SJCRH30 (cell line): ENCODE measurements at regions not wholly inside any gene's neighbourhood (a gene's known extent, or its start where the extent isn't known, plus 50 kb on each side); places are given as distances from the start of the nearest gene placed in this dataset.
A peak's percentile ranks its signal among the peaks of the same experiment; 100 is the strongest.

ENCODE experiments used
- DNase-seq, 2 experiments: peaks; one replicate each; pipeline ENCODE4 v3.0.0-alpha.2; 2015 to 2020
- H3K27ac ChIP-seq: fragments of 250-450 bp; sonication (Bioruptor Pico); 2 replicates; pipeline ENCODE4 v1.5.1; 2020; ENCODE audit warnings: mild to moderate bottlenecking, moderate library complexity
- H3K27me3 ChIP-seq: fragments of 250-450 bp; sonication (Bioruptor Pico); 2 replicates; pipeline ENCODE4 v1.5.1; 2020; ENCODE audit warnings: mild to moderate bottlenecking, moderate library complexity
- H3K36me3 ChIP-seq: fragments of 250-450 bp; sonication (Bioruptor Pico); 2 replicates; pipeline ENCODE4 v1.5.1; 2020; ENCODE audit warnings: mild to moderate bottlenecking, moderate library complexity
- H3K4me1 ChIP-seq: fragments of 250-450 bp; sonication (Bioruptor Pico); 2 replicates; pipeline ENCODE4 v1.5.1; 2020; ENCODE audit warnings: mild to moderate bottlenecking, moderate library complexity
- H3K4me3 ChIP-seq: fragments of 250-450 bp; sonication (Bioruptor Pico); 2 replicates; pipeline ENCODE4 v1.5.1; 2020; ENCODE audit warnings: mild to moderate bottlenecking, moderate library complexity
- H3K9me3 ChIP-seq: fragments of 250-450 bp; sonication (Bioruptor Pico); replicated peaks from 2 replicates; pipeline ENCODE4 v1.5.1; 2020; ENCODE audit warnings: mild to moderate bottlenecking, moderate library complexity

DNA sequence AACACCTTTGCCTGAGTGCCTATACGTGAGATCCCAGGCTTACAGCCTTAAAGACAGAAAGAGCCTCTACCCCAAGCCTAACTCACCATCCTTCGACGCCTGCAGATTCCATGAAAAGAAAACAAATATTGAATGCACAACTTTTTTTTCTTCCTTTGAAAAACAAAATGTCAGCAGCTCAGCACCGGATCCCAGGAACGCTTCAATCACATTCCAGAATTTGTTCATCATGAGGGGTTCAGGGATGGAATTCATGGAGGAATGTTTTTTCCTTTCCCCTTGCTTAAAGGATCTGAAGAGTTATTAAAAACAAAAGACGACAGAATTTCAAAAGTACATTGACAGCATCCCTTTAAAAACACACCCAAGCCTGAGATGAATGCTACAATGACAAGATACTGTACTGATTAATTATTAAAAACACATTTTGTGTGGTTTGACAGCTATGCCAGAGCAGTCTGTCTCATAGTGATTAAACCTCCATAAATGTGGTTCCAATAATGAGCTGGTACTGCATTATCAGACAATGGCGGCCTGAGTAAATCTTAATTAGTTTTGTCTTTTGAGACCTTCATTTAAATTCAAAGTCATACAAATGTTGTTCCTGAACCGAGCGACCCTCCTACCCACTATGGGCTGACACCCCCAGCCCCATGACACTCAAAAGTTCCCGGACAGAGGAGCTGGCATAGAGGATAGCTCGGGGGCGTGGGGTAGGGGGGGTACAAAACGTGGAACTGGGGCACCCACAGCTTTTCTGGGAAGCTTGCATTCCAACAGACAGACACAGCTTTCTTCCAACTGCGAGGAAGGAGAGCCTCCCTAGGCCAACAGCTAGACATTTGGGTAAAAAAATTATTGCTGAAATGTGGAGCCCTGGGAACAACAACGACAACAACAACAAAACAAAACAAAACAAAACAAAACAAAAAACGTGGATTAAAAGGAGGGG is 227.5 kb downstream of the TTC32 start:
- no peak for DNase-seq
- Histone ChIP-seq H3K36me3 (no peaks in the 10 kb centered on the region), H3K27ac (no peak overlapping the region), H3K4me3 (no peak overlapping the region), H3K27me3 (no peaks in the 10 kb centered on the region), H3K4me1 (peaks cover 26% of the 10 kb centered on the region), H3K9me3 (no peaks in the 10 kb centered on the region)

DNA sequence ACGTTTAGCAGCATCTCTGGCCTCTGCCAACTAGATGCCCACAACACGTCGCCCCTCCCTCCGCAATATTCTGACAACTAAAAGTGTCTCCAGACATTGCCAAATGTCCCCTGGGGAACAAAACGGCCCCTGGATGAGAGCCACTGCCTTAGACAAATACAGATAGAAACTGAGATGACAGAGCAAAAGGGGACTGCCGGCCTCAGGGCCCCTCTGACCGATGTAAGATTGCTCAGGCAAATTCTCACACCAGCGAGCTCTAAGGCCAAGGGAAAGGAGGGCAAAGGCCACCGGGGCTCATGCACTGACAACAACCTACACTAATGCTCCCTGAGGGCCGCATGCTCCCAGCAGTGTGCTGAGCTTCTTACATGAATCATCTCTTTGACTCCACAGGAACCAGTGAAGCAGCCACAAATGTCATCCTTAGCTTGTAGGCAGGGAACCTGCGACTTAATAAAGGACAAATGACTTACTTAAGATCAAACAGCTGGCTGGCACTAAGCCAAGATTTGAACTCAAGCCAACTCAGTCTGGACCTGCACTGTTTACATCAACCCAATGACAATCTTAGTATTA is 228.5 kb downstream of the TTC32 start:
- Histone ChIP-seq H3K27me3 (no peaks in the 10 kb centered on the region), H3K4me1 (peaks cover 33% of the 10 kb centered on the region), H3K27ac (no peak overlapping the region), H3K36me3 (no peaks in the 10 kb centered on the region), H3K4me3 (no peak overlapping the region), H3K9me3 (no peaks in the 10 kb centered on the region)
- peak; percentile 43 to 66 for DNase-seq

DNA sequence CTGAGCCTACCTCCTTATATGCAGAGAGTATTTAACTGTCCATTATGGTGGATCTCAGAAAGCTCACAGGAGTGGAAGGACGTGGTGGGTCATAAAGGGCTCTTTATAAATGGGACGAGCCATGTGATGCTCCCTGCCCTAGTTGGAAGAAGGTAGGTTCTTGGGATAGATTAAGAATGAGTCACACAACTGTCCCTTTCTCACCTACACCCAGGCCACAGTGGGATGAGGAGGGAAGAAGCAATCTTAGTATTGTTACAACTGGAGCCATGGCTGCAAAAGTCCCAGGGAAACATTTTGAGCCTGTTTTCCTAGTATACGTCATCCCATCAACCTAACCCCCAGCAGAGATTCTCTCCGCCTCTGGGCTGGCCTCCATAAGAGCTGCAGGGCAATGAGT is 229.9 kb downstream of the TTC32 start:
- H3K4me3 ChIP-seq, result no peak overlapping the region
- H3K9me3 ChIP-seq, result no peaks in the 10 kb centered on the region
- H3K27ac ChIP-seq, result no peak overlapping the region
- H3K36me3 ChIP-seq, result no peaks in the 10 kb centered on the region
- H3K27me3 ChIP-seq, result no peaks in the 10 kb centered on the region
- peaks cover 45% of the 10 kb centered on the region for H3K4me1 ChIP-seq
- no peak for DNase-seq

GRCh38 chr2:19671311-19671710 is 230.5 kb downstream of the TTC32 start:
- H3K27ac ChIP-seq, result no peak overlapping the region
- no peak overlapping the region for H3K4me3 ChIP-seq
- no peaks in the 10 kb centered on the region for H3K36me3 ChIP-seq
- H3K4me1 ChIP-seq, result peaks cover 47% of the 10 kb centered on the region
- no peaks in the 10 kb centered on the region for H3K27me3 ChIP-seq
- no peaks in the 10 kb centered on the region for H3K9me3 ChIP-seq
- DNase-seq, result no peak

GRCh38 chr2:19670303-19670702 is 231.5 kb downstream of the TTC32 start:
- peaks cover 40% of the 10 kb centered on the region for H3K4me1 ChIP-seq

DNA sequence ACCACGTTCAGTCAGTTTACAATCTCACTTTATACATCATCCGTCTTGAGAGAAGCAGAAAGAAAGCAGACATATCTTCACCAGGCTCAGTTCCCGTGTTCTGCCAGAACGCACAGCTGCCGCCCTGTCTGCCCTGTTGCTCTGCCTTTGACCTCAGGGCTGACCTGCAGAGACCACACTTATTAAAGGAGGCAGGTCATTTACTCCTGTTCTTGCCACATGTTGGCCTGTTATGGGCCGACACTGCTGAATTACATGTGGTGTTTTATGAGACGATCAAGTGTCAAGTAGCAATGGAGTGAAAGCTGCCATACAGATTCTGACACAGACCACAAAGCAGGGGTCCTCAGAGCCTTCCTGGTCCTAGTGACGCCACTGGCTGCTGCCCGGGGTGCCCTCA is 232.2 kb downstream of the TTC32 start:
- Histone ChIP-seq H3K27ac (no peak overlapping the region), H3K36me3 (no peaks in the 10 kb centered on the region), H3K27me3 (no peaks in the 10 kb centered on the region), H3K4me1 (peaks cover 36% of the 10 kb centered on the region), H3K4me3 (no peak overlapping the region), H3K9me3 (no peaks in the 10 kb centered on the region)
- DNase-seq, result no peak

More at GRCh38 chr2:19670303-19670702, 231.5 kb downstream of the TTC32 start:
- H3K4me3 ChIP-seq, result no peak overlapping the region
- H3K36me3 ChIP-seq, result no peaks in the 10 kb centered on the region
- H3K9me3 ChIP-seq, result no peaks in the 10 kb centered on the region
- no peak for DNase-seq
- no peak overlapping the region for H3K27ac ChIP-seq
- no peaks in the 10 kb centered on the region for H3K27me3 ChIP-seq

GRCh38 chr2:19669126-19669525 is 232.7 kb downstream of the TTC32 start:
- H3K27ac ChIP-seq, result no peak overlapping the region
- no peaks in the 10 kb centered on the region for H3K27me3 ChIP-seq
- no peaks in the 10 kb centered on the region for H3K9me3 ChIP-seq
- H3K4me3 ChIP-seq, result no peak overlapping the region
- H3K4me1 ChIP-seq, result peaks cover 36% of the 10 kb centered on the region
- H3K36me3 ChIP-seq, result no peaks in the 10 kb centered on the region
- no peak for DNase-seq

- Histone ChIP-seq H3K9me3 (no peaks in the 10 kb centered on the region), H3K36me3 (no peaks in the 10 kb centered on the region), H3K27me3 (no peaks in the 10 kb centered on the region), H3K4me3 (no peak overlapping the region; the same call in 1 of the 2 replicates), H3K4me1 (peaks cover 26% of the 10 kb centered on the region), H3K27ac (peak overlapping the region; percentile 82)
- peak; percentile 78 to 81 for DNase-seq
Measured at GRCh38 chr2:19667536-19667949, 234.2 kb downstream of the TTC32 start.

- no peak for DNase-seq
- Histone ChIP-seq H3K27ac (peak overlapping the region; percentile 82), H3K27me3 (no peaks in the 10 kb centered on the region), H3K9me3 (no peaks in the 10 kb centered on the region), H3K4me3 (no peak overlapping the region; the same call in 1 of the 2 replicates), H3K4me1 (peaks cover 26% of the 10 kb centered on the region), H3K36me3 (no peaks in the 10 kb centered on the region)
Measured at GRCh38 chr2:19667085-19667484, 234.7 kb downstream of the TTC32 start.

- H3K4me3 ChIP-seq, result no peak overlapping the region
- no peak overlapping the region for H3K27ac ChIP-seq
- H3K27me3 ChIP-seq, result no peaks in the 10 kb centered on the region
- no peaks in the 10 kb centered on the region for H3K36me3 ChIP-seq
- H3K9me3 ChIP-seq, result no peaks in the 10 kb centered on the region
- DNase-seq, result no peak
- H3K4me1 ChIP-seq, result peaks cover 31% of the 10 kb centered on the region
Measured at GRCh38 chr2:19664646-19665045, 237.1 kb downstream of the TTC32 start.

- H3K27ac ChIP-seq, result no peak overlapping the region
- H3K27me3 ChIP-seq, result no peaks in the 10 kb centered on the region
- no peaks in the 10 kb centered on the region for H3K9me3 ChIP-seq
- H3K4me1 ChIP-seq, result peaks cover 6% of the 10 kb centered on the region; the same call in 1 of the 2 replicates
- no peak for DNase-seq
- H3K4me3 ChIP-seq, result no peak overlapping the region
- no peaks in the 10 kb centered on the region for H3K36me3 ChIP-seq
Measured at GRCh38 chr2:19659024-19659792, 242.6 kb downstream of the TTC32 start.

DNA sequence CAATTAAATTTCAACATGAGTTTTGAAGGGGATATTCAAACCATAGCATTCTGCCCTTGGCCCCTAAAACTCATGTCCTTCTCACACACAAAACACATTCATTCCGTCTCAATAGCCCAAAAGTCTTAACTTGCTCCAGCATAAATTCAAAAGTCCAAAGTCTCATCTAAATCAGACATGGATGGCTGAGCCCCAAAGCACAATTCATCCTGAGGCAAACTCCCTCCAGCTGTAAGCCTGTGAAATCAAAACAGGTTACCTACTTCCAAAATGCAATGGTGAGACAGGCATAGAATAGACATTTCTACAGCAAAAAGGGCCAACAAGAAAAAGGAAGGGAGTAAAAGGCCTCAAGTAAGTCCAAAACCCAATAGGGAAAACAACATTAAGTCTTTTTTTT is 245.8 kb downstream of the TTC32 start:
- DNase-seq, result no peak
- Histone ChIP-seq H3K27ac (no peak overlapping the region), H3K4me1 (peaks cover 3% of the 10 kb centered on the region; the same call in 1 of the 2 replicates), H3K4me3 (no peak overlapping the region), H3K36me3 (no peaks in the 10 kb centered on the region), H3K27me3 (no peaks in the 10 kb centered on the region), H3K9me3 (no peaks in the 10 kb centered on the region)

- Histone ChIP-seq H3K9me3 (no peaks in the 10 kb centered on the region), H3K27me3 (no peaks in the 10 kb centered on the region), H3K4me1 (no peaks in the 10 kb centered on the region; the same call in 1 of the 2 replicates), H3K4me3 (no peak overlapping the region), H3K36me3 (no peaks in the 10 kb centered on the region), H3K27ac (no peak overlapping the region)
- DNase-seq, result no peak
Measured at GRCh38 chr2:19654310-19655090, 247.3 kb downstream of the TTC32 start.

- DNase-seq, result no peak
- Histone ChIP-seq H3K36me3 (no peaks in the 10 kb centered on the region), H3K4me3 (no peak overlapping the region), H3K4me1 (no peaks in the 10 kb centered on the region; the same call in 1 of the 2 replicates), H3K27ac (no peak overlapping the region), H3K9me3 (no peaks in the 10 kb centered on the region), H3K27me3 (no peaks in the 10 kb centered on the region)
Measured at GRCh38 chr2:19653509-19653908, 248.3 kb downstream of the TTC32 start.
